OCI-LY3 (cell line): ENCODE measurements at regions not wholly inside any gene's neighbourhood (a gene's known extent, or its start where the extent isn't known, plus 50 kb on each side); places are given as distances from the start of the nearest gene placed in this dataset.

ENCODE experiments used
- CTCF ChIP-seq: fragments of 200-600, 300-600 bp; sonication (generic); IDR thresholded peaks from 2 replicates; pipeline ENCODE4 v1.5.1; 2014; ENCODE audit warnings: antibody characterized with exemption, low read length, low read depth
- EZH2phosphoT487 ChIP-seq: fragments of 200-600 bp; shearing (Covaris generic); IDR thresholded peaks from 2 replicates; pipeline ENCODE4 v1.6.1; 2018; ENCODE audit warnings: antibody characterized with exemption, mixed run types, low read depth

- peak; percentile 93 for TF ChIP-seq CTCF
- no peak for TF ChIP-seq EZH2phosphoT487
Observed at GRCh38 chr7:142587578-142588191, 161.6 kb upstream of the PRSS1 start.
